ENCODE measurements at regions not wholly inside any gene's neighbourhood (a gene's known extent, or its start where the extent isn't known, plus 50 kb on each side); places are given as distances from the start of the nearest gene placed in this dataset.

- no peak overlapping the region for H3K4me3 ChIP-seq
- intact Hi-C loops (cut with DNase I) = no loop called here
- H3K27ac ChIP-seq = no peak overlapping the region
- H3K9me3 ChIP-seq = no peaks in the 10 kb centered on the region
- no peaks in the 10 kb centered on the region for H3K27me3 ChIP-seq
- H3K4me1 ChIP-seq = no peaks in the 10 kb centered on the region
- H3K36me3 ChIP-seq = no peaks in the 10 kb centered on the region
- no peak for DNase-seq (ENCODE audit: extremely low spot score in 2 of 2)
- no peak for TF ChIP-seq POLR2AphosphoS5 (IDR thresholded peaks at IDR 0.05; ENCODE audit: insufficient read depth in 1 of 2, low read depth in 1 of 2)
- TF ChIP-seq, protein P1, sequence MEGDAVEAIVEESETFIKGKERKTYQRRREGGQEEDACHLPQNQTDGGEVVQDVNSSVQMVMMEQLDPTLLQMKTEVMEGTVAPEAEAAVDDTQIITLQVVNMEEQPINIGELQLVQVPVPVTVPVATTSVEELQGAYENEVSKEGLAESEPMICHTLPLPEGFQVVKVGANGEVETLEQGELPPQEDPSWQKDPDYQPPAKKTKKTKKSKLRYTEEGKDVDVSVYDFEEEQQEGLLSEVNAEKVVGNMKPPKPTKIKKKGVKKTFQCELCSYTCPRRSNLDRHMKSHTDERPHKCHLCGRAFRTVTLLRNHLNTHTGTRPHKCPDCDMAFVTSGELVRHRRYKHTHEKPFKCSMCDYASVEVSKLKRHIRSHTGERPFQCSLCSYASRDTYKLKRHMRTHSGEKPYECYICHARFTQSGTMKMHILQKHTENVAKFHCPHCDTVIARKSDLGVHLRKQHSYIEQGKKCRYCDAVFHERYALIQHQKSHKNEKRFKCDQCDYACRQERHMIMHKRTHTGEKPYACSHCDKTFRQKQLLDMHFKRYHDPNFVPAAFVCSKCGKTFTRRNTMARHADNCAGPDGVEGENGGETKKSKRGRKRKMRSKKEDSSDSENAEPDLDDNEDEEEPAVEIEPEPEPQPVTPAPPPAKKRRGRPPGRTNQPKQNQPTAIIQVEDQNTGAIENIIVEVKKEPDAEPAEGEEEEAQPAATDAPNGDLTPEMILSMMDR (IDR thresholded peaks at IDR 0.05) = no peak
- TF ChIP-seq POLR2A (IDR thresholded peaks at IDR 0.05) = no peak
Measured at GRCh38 chr4:116358633-116359222, 726.6 kb downstream of the TRAM1L1 start.

- Histone ChIP-seq H3K27ac (no peak overlapping the region), H3K4me3 (no peak overlapping the region), H3K4me1 (no peaks in the 10 kb centered on the region), H3K9me3 (no peaks in the 10 kb centered on the region), H3K27me3 (no peaks in the 10 kb centered on the region), H3K36me3 (no peaks in the 10 kb centered on the region)
- TF ChIP-seq POLR2A (IDR thresholded peaks at IDR 0.05) (no peak), POLR2AphosphoS5 (IDR thresholded peaks at IDR 0.05; ENCODE audit: insufficient read depth in 1 of 2, low read depth in 1 of 2) (no peak)
- TF ChIP-seq, protein P1 (IDR thresholded peaks at IDR 0.05) = no peak
- intact Hi-C loops (cut with DNase I) = no loop called here
- DNase-seq (ENCODE audit: extremely low spot score in 2 of 2) = no peak
Measured at GRCh38 chr4:116357758-116358157, 727.6 kb downstream of the TRAM1L1 start.

- H3K4me1 ChIP-seq = no peaks in the 10 kb centered on the region
- intact Hi-C loops (cut with DNase I) = loop anchor here (5.0 kb wide), 1 partner anchor 1074 kb away; no protein-coding TSS in a partner anchor
- H3K27ac ChIP-seq = no peak overlapping the region
- TF ChIP-seq, protein P1 (IDR thresholded peaks at IDR 0.05) = no peak
- TF ChIP-seq POLR2AphosphoS5 (IDR thresholded peaks at IDR 0.05; ENCODE audit: insufficient read depth in 1 of 2, low read depth in 1 of 2) = no peak
- no peak for TF ChIP-seq POLR2A (IDR thresholded peaks at IDR 0.05)
- no peak for DNase-seq (ENCODE audit: extremely low spot score in 2 of 2)
- no peaks in the 10 kb centered on the region for H3K27me3 ChIP-seq
- no peaks in the 10 kb centered on the region for H3K36me3 ChIP-seq
- no peaks in the 10 kb centered on the region for H3K9me3 ChIP-seq
- no peak overlapping the region for H3K4me3 ChIP-seq
Measured at GRCh38 chr4:116346750-116347149, 738.6 kb downstream of the TRAM1L1 start.

DNA sequence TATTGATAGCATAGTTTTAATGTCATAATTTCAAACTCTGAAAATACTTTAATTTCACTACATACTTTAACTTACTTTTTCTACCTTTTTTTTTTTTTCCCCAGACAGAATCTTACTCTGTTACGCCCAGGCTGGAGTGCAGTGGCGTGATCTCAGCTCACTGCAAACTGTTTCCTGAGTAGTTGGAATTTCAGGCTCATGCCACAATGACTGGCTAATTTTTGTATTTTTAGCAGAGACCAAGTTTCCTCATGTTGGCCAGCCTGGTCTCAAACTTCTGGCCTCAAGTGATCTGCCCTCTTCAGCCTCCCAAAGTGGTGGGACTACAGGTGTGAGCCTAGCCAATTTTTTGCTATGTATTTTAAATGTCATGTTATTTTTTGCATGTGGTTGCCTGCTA lies 741.6 kb downstream of the TRAM1L1 start:
- TF ChIP-seq POLR2AphosphoS5 (IDR thresholded peaks at IDR 0.05; ENCODE audit: insufficient read depth in 1 of 2, low read depth in 1 of 2) = no peak
- TF ChIP-seq, protein P1 (IDR thresholded peaks at IDR 0.05) = no peak
- TF ChIP-seq POLR2A (IDR thresholded peaks at IDR 0.05) = no peak
- no peaks in the 10 kb centered on the region for H3K27me3 ChIP-seq
- no peak for DNase-seq (ENCODE audit: extremely low spot score in 2 of 2)
- intact Hi-C loops (cut with DNase I) = no loop called here
- no peaks in the 10 kb centered on the region for H3K36me3 ChIP-seq
- no peak overlapping the region for H3K4me3 ChIP-seq
- H3K9me3 ChIP-seq = no peaks in the 10 kb centered on the region
- H3K27ac ChIP-seq = no peak overlapping the region
- no peaks in the 10 kb centered on the region for H3K4me1 ChIP-seq

DNA sequence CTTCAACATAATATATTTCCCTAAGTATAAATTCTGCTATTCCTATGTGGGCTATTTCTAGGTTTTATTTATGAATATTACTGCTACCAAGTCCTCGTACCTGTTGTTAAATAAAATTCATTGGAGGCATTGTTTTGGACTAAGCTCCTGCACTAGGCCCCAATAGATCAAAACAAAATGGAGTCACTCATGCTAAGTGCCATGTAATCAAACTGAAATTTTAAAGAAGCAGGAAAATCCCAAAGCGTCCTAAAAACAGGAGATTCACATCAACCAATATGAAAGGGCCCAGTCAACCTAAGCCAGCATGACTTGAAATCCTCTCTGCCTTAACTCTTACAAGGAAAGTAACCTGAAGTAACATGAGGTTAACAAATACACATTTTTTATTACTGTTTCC lies 743.2 kb downstream of the TRAM1L1 start:
- Histone ChIP-seq H3K4me1 (no peaks in the 10 kb centered on the region), H3K4me3 (no peak overlapping the region), H3K27me3 (no peaks in the 10 kb centered on the region), H3K9me3 (no peaks in the 10 kb centered on the region), H3K27ac (no peak overlapping the region), H3K36me3 (no peaks in the 10 kb centered on the region)
- DNase-seq (ENCODE audit: extremely low spot score in 2 of 2) = no peak
- intact Hi-C loops (cut with DNase I) = no loop called here
- TF ChIP-seq POLR2A (IDR thresholded peaks at IDR 0.05) (no peak), POLR2AphosphoS5 (IDR thresholded peaks at IDR 0.05; ENCODE audit: insufficient read depth in 1 of 2, low read depth in 1 of 2) (no peak)
- TF ChIP-seq, protein P1 (IDR thresholded peaks at IDR 0.05) = no peak

Data from vagina (tissue), 2 donors.